ENCODE measurements at regions not wholly inside any gene's neighbourhood (a gene's known extent, or its start where the extent isn't known, plus 50 kb on each side); places are given as distances from the start of the nearest gene placed in this dataset.

GRCh38 chr6:37580176-37580955 is 80.7 kb upstream of the CCDC167 start:
- H3K36me3 ChIP-seq = no peaks in the 10 kb centered on the region
- no peak for DNase-seq
- no peak overlapping the region for H3K4me3 ChIP-seq (ENCODE audit: low read depth, low read length)
- no peaks in the 10 kb centered on the region for H3K9me3 ChIP-seq
- peaks cover 9% of the 10 kb centered on the region; the same call in 1 of the 2 replicates for H3K4me1 ChIP-seq
- no peak for TF ChIP-seq CTCF (IDR thresholded peaks at IDR 0.05; ENCODE audit: low read depth, low read length)
- no peaks in the 10 kb centered on the region for H3K27me3 ChIP-seq

- TF ChIP-seq CTCF (IDR thresholded peaks at IDR 0.05; ENCODE audit: low read depth, low read length) = no peak
- Histone ChIP-seq H3K4me1 (peaks cover 11% of the 10 kb centered on the region; the same call in 1 of the 2 replicates), H3K4me3 (ENCODE audit: low read depth, low read length) (no peak overlapping the region), H3K27me3 (no peaks in the 10 kb centered on the region), H3K9me3 (no peaks in the 10 kb centered on the region), H3K36me3 (no peaks in the 10 kb centered on the region)
- no peak for DNase-seq
These were observed 79.9 kb upstream of the CCDC167 start for GRCh38 chr6:37579444-37580067.

- Histone ChIP-seq H3K27me3 (no peaks in the 10 kb centered on the region), H3K4me3 (ENCODE audit: low read depth, low read length) (no peak overlapping the region), H3K4me1 (peaks cover 11% of the 10 kb centered on the region; the same call in 1 of the 2 replicates), H3K36me3 (no peaks in the 10 kb centered on the region), H3K9me3 (no peaks in the 10 kb centered on the region)
- no peak for DNase-seq
- no peak for TF ChIP-seq CTCF (IDR thresholded peaks at IDR 0.05; ENCODE audit: low read depth, low read length)
These were observed 78.4 kb upstream of the CCDC167 start for GRCh38 chr6:37578104-37578503.

GRCh38 chr6:37576336-37576737 is 76.6 kb upstream of the CCDC167 start:
- H3K4me3 ChIP-seq (ENCODE audit: low read depth, low read length) = no peak overlapping the region
- H3K9me3 ChIP-seq = no peaks in the 10 kb centered on the region
- no peaks in the 10 kb centered on the region for H3K36me3 ChIP-seq
- DNase-seq = no peak
- no peaks in the 10 kb centered on the region for H3K27me3 ChIP-seq
- no peak for TF ChIP-seq CTCF (IDR thresholded peaks at IDR 0.05; ENCODE audit: low read depth, low read length)
- peaks cover 11% of the 10 kb centered on the region; the same call in 1 of the 2 replicates for H3K4me1 ChIP-seq

GRCh38 chr6:37575221-37575620 is 75.5 kb upstream of the CCDC167 start:
- H3K27me3 ChIP-seq = no peaks in the 10 kb centered on the region
- peak; percentile 52 for DNase-seq
- no peaks in the 10 kb centered on the region for H3K36me3 ChIP-seq
- H3K4me1 ChIP-seq = peaks cover 16% of the 10 kb centered on the region
- no peak overlapping the region for H3K4me3 ChIP-seq (ENCODE audit: low read depth, low read length)
- no peak for TF ChIP-seq CTCF (IDR thresholded peaks at IDR 0.05; ENCODE audit: low read depth, low read length)
- no peaks in the 10 kb centered on the region for H3K9me3 ChIP-seq

- no peaks in the 10 kb centered on the region for H3K9me3 ChIP-seq
- TF ChIP-seq CTCF (IDR thresholded peaks at IDR 0.05; ENCODE audit: low read depth, low read length) = no peak
- no peak overlapping the region for H3K4me3 ChIP-seq (ENCODE audit: low read depth, low read length)
- no peaks in the 10 kb centered on the region for H3K36me3 ChIP-seq
- DNase-seq = no peak
- no peaks in the 10 kb centered on the region for H3K27me3 ChIP-seq
- peaks cover 22% of the 10 kb centered on the region for H3K4me1 ChIP-seq
These were observed 72.6 kb upstream of the CCDC167 start for GRCh38 chr6:37572334-37572733.

Measured in BE2C (cell line).